ENCODE measurements at regions not wholly inside any gene's neighbourhood (a gene's known extent, or its start where the extent isn't known, plus 50 kb on each side); places are given as distances from the start of the nearest gene placed in this dataset.

DNA sequence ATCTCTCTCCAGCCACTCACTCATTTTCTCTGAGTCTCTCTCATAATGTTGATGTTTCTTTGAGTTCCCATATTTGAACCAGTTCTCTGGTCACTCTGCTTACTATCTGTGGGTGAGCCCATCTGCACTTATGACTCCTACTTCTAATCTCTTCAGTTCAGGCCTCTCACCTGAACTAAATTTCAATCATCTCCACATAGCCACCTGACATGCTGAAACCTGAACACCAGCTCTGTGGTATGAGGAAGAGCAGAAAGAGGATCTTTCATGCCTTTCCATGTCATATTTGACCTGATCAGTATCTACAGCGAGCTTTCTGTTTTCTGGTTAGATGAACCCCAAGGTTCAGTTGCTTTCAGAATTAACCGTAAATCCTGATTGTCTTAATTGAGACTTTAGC is 122.2 kb upstream of the ESX1 start:
- TF ChIP-seq, protein P1, sequence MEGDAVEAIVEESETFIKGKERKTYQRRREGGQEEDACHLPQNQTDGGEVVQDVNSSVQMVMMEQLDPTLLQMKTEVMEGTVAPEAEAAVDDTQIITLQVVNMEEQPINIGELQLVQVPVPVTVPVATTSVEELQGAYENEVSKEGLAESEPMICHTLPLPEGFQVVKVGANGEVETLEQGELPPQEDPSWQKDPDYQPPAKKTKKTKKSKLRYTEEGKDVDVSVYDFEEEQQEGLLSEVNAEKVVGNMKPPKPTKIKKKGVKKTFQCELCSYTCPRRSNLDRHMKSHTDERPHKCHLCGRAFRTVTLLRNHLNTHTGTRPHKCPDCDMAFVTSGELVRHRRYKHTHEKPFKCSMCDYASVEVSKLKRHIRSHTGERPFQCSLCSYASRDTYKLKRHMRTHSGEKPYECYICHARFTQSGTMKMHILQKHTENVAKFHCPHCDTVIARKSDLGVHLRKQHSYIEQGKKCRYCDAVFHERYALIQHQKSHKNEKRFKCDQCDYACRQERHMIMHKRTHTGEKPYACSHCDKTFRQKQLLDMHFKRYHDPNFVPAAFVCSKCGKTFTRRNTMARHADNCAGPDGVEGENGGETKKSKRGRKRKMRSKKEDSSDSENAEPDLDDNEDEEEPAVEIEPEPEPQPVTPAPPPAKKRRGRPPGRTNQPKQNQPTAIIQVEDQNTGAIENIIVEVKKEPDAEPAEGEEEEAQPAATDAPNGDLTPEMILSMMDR (IDR thresholded peaks at IDR 0.05; ENCODE audit: poor library complexity) = no peak
- no peak for TF ChIP-seq EZH2 (IDR thresholded peaks at IDR 0.05; ENCODE audit: borderline replicate concordance)

Data from hepatocyte (in vitro differentiated cells).